Neural cell (in vitro differentiated cells): ENCODE measurements at regions not wholly inside any gene's neighbourhood (a gene's known extent, or its start where the extent isn't known, plus 50 kb on each side); places are given as distances from the start of the nearest gene placed in this dataset.

Source experiments
- EZH2 ChIP-seq: fragments of 200-600, 300-800 bp; shearing (Covaris generic), sonication (generic); IDR thresholded peaks from 2 replicates; pipeline ENCODE4 v1.6.1; 2014; ENCODE audit warnings: antibody characterized with exemption, low read length, borderline replicate concordance, mild to moderate bottlenecking; ENCODE audit not compliant: insufficient read depth, poor library complexity, severe bottlenecking
- TAF1 ChIP-seq: IDR thresholded peaks from 2 replicates; pipeline ENCODE4 v1.6.1; 2012; ENCODE audit warnings: low read depth

- no peak for TF ChIP-seq TAF1
- TF ChIP-seq EZH2, result no peak
Observed at GRCh38 chr9:81069923-81070322, 619.4 kb downstream of the TLE1 start.
